ENCODE measurements at regions not wholly inside any gene's neighbourhood (a gene's known extent, or its start where the extent isn't known, plus 50 kb on each side); places are given as distances from the start of the nearest gene placed in this dataset.

DNA sequence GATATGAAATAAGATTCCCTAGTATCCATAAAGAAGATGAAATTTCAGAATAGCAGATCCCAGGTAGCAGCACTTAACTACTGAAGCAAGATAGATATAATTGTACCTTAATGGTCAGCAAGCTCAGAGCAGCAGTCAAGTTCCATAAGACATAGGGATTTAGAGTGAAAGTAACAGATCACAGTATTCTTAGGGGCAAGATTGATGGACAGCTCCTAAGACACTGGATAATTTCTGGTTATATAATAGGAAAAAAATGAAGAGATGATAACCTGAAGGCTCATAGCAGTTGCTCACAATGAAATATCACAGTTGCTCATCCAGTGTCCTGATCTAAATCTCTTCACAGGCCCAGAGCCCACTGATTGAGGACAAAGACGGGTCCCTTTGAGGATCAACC, 66.0 kb downstream of the SLC30A10 start:
- TF ChIP-seq, protein P1, sequence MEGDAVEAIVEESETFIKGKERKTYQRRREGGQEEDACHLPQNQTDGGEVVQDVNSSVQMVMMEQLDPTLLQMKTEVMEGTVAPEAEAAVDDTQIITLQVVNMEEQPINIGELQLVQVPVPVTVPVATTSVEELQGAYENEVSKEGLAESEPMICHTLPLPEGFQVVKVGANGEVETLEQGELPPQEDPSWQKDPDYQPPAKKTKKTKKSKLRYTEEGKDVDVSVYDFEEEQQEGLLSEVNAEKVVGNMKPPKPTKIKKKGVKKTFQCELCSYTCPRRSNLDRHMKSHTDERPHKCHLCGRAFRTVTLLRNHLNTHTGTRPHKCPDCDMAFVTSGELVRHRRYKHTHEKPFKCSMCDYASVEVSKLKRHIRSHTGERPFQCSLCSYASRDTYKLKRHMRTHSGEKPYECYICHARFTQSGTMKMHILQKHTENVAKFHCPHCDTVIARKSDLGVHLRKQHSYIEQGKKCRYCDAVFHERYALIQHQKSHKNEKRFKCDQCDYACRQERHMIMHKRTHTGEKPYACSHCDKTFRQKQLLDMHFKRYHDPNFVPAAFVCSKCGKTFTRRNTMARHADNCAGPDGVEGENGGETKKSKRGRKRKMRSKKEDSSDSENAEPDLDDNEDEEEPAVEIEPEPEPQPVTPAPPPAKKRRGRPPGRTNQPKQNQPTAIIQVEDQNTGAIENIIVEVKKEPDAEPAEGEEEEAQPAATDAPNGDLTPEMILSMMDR (IDR thresholded peaks at IDR 0.05) = no peak
- TF ChIP-seq POLR2A (IDR thresholded peaks at IDR 0.05) = no peak

All from lower leg skin (tissue), 3 donors.